ENCODE measurements at regions not wholly inside any gene's neighbourhood (a gene's known extent, or its start where the extent isn't known, plus 50 kb on each side); places are given as distances from the start of the nearest gene placed in this dataset.
"Not testable (repeated sequence)": the region's sequence is repeated elsewhere in the genome, so short reads cannot be mapped to it uniquely, and the experiment has no call there.

- not testable (repeated sequence) for TF ChIP-seq POLR2A, CTCF (IDR thresholded peaks at IDR 0.05)
These were observed 80.6 kb downstream of the TMEM121 start for GRCh38 chr14:105607025-105607424.

Data from stomach (tissue), 4 donors.